ENCODE measurements at regions not wholly inside any gene's neighbourhood (a gene's known extent, or its start where the extent isn't known, plus 50 kb on each side); places are given as distances from the start of the nearest gene placed in this dataset.
A peak's percentile ranks its signal among the peaks of the same experiment; 100 is the strongest.

- TF ChIP-seq CBX1 (IDR thresholded peaks at IDR 0.05; ENCODE audit: low read depth) (no peak), ZNF253 (CRISPR knock-in tag; conservative IDR thresholded peaks at IDR 0.05) (no peak), FOSL1 (tag; conservative IDR thresholded peaks at IDR 0.05) (peak; percentile 87), ZNF239 (CRISPR knock-in tag; IDR thresholded peaks at IDR 0.05) (peak; percentile 71), ZFP1 (CRISPR knock-in tag; IDR thresholded peaks at IDR 0.05) (no peak), CHD4 (IDR thresholded peaks at IDR 0.05; ENCODE audit: insufficient read depth, insufficient replicate concordance, low read depth, low read length, poor library complexity, severe bottlenecking) (no peak), ZNF695 (CRISPR knock-in tag; IDR thresholded peaks at IDR 0.05) (no peak), ETS2 (tag; IDR thresholded peaks at IDR 0.05; ENCODE audit: borderline replicate concordance, poor library complexity, severe bottlenecking) (no peak), ZNF644 (tag; IDR thresholded peaks at IDR 0.05; ENCODE audit: low read depth) (peak; percentile 96), IRF2 (CRISPR knock-in tag; IDR thresholded peaks at IDR 0.05) (no peak), FOXM1 (IDR thresholded peaks at IDR 0.05; ENCODE audit: low read depth) (peak; percentile 77; the same call in 1 of the 2 replicates), FOXM1 (CRISPR knock-in tag; IDR thresholded peaks at IDR 0.05; ENCODE audit: low read depth) (no peak), ZNF197 (CRISPR knock-in tag; IDR thresholded peaks at IDR 0.05; ENCODE audit: low read depth) (peak; percentile 72; the same call in 1 of the 2 replicates), POLR3A (IDR thresholded peaks at IDR 0.05; ENCODE audit: borderline replicate concordance, extremely low read depth, insufficient read depth, insufficient read length) (no peak), GTF2A2 (tag; IDR thresholded peaks at IDR 0.05) (no peak), ZBTB5 (IDR thresholded peaks at IDR 0.05) (no peak)
- TF ChIP-seq, protein P1, sequence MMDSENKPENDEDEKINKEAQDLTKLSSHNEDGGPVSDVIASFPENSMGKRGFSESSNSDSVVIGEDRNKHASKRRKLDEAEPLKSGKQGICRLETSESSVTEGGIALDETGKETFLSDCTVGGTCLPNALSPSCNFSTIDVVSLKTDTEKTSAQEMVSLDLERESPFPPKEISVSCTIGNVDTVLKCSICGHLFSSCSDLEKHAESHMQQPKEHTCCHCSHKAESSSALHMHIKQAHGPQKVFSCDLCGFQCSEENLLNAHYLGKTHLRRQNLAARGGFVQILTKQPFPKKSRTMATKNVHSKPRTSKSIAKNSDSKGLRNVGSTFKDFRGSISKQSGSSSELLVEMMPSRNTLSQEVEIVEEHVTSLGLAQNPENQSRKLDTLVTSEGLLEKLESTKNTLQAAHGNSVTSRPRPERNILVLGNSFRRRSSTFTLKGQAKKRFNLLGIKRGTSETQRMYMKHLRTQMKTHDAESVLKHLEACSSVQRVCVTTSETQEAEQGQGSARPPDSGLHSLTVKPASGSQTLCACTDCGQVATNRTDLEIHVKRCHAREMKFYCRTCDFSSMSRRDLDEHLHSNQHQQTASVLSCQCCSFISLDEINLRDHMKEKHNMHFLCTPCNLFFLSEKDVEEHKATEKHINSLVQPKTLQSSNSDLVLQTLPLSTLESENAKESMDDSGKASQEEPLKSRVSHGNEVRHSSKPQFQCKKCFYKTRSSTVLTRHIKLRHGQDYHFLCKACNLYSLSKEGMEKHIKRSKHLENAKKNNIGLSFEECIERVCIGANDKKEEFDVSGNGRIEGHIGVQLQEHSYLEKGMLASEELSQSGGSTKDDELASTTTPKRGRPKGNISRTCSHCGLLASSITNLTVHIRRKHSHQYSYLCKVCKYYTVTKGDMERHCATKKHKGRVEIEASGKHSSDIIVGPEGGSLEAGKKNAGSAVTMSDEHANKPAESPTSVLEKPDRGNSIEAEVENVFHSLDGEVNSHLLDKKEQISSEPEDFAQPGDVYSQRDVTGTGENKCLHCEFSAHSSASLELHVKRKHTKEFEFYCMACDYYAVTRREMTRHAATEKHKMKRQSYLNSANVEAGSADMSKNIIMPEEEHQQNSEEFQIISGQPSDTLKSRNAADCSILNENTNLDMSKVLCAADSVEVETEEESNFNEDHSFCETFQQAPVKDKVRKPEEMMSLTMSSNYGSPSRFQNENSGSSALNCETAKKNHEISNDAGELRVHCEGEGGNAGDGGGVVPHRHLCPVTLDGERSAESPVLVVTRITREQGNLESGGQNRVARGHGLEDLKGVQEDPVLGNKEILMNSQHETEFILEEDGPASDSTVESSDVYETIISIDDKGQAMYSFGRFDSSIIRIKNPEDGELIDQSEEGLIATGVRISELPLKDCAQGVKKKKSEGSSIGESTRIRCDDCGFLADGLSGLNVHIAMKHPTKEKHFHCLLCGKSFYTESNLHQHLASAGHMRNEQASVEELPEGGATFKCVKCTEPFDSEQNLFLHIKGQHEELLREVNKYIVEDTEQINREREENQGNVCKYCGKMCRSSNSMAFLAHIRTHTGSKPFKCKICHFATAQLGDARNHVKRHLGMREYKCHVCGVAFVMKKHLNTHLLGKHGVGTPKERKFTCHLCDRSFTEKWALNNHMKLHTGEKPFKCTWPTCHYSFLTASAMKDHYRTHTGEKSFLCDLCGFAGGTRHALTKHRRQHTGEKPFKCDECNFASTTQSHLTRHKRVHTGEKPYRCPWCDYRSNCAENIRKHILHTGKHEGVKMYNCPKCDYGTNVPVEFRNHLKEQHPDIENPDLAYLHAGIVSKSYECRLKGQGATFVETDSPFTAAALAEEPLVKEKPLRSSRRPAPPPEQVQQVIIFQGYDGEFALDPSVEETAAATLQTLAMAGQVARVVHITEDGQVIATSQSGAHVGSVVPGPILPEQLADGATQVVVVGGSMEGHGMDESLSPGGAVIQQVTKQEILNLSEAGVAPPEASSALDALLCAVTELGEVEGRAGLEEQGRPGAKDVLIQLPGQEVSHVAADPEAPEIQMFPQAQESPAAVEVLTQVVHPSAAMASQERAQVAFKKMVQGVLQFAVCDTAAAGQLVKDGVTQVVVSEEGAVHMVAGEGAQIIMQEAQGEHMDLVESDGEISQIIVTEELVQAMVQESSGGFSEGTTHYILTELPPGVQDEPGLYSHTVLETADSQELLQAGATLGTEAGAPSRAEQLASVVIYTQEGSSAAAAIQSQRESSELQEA (IDR thresholded peaks at IDR 0.05; ENCODE audit: low read depth) = no peak
Measured at GRCh38 chr4:54386042-54386669, 157.1 kb downstream of the PDGFRA start (continued).
